Urinary bladder (tissue), 3 donors: ENCODE measurements at regions not wholly inside any gene's neighbourhood (a gene's known extent, or its start where the extent isn't known, plus 50 kb on each side); places are given as distances from the start of the nearest gene placed in this dataset.

Source experiments
- DNase-seq: peaks from one replicate; pipeline ENCODE4 v3.0.0-alpha.2; 2015; ENCODE audit errors: extremely low spot score
- H3K27ac ChIP-seq: one replicate; pipeline ENCODE4 v1.5.1; 2013; ENCODE audit warnings: low read depth, mild to moderate bottlenecking, moderate library complexity
- H3K36me3 ChIP-seq: one replicate; pipeline ENCODE4 v1.6.1; 2013; ENCODE audit warnings: mild to moderate bottlenecking, moderate library complexity; ENCODE audit not compliant: insufficient read depth
- H3K4me1 ChIP-seq: one replicate; pipeline ENCODE4 v1.6.1; 2013; ENCODE audit warnings: mild to moderate bottlenecking, moderate library complexity; ENCODE audit not compliant: insufficient read depth
- H3K4me3 ChIP-seq: one replicate; pipeline ENCODE4 v1.5.1; 2013; ENCODE audit warnings: low read depth, low read length
- WGBS: extraction: QIAGEN DNeasy Blood & Tissue Kit; methylation state at CpG from one replicate; pipeline ENCODE4 v1.1.7; 2013; 5-methylcytosine and 5-hydroxymethylcytosine counted together
- donor health status: healthy with polysubstance abuse.
- donor health status: healthy.

DNA sequence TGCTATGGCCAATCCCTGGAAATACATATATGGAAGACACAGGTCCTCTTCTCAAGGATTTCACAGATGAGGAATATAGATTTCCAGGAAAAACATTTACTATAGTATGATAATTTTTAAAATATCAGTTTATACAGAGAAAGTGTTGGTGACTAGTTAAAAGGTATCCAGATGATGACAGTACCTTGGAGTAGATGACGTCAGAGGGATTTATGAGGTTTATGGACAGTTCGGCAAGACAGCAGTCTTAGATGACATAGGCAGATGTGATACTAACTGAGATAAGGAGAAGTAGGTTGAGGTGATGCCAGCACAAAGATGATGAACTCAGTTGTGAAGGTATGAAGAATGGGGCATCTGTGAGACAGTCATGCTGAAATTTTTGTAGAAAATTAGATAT is 750.3 kb downstream of the PRELID2 start:
- H3K4me1 ChIP-seq = no peaks in the 10 kb centered on the region
- H3K4me3 ChIP-seq = no peak overlapping the region
- no peaks in the 10 kb centered on the region for H3K36me3 ChIP-seq
- H3K27ac ChIP-seq = no peak overlapping the region
- no peak for DNase-seq
- 72% methylated on average over 2 of the region's 2 CpGs for WGBS

DNA sequence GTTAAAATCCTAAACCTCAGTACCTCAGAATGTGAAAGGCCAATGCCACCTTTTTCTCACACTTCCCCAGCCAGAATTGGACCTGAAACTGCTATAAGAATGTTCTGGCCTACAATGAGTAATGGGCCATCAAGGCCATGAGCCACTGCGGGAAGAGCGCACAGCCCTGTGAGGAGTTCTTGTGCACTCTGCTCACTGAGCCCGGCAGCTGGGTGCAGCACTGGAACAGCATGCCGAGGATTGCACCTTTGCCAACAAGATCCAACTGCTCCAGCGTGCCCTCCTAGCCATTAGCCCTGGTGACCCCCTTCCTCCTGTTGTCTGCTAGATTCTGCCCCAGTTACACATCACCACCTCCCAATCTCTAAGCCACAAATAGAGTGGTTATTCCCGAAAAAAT is 758.1 kb downstream of the PRELID2 start:
- Histone ChIP-seq H3K4me1 (no peaks in the 10 kb centered on the region), H3K36me3 (no peaks in the 10 kb centered on the region), H3K4me3 (no peak overlapping the region), H3K27ac (no peak overlapping the region)
- 91% methylated on average over 6 of the region's 6 CpGs for WGBS
- no peak for DNase-seq

GRCh38 chr5:145076040-145076439 is 759.1 kb downstream of the PRELID2 start:
- H3K36me3 ChIP-seq = no peaks in the 10 kb centered on the region
- H3K27ac ChIP-seq = no peak overlapping the region
- H3K4me3 ChIP-seq = no peak overlapping the region
- no peaks in the 10 kb centered on the region for H3K4me1 ChIP-seq
- no peak for DNase-seq

- H3K36me3 ChIP-seq = no peaks in the 10 kb centered on the region
- 19% methylated on average over 1 of the region's 1 CpG for WGBS
- no peak for DNase-seq
- no peaks in the 10 kb centered on the region for H3K4me1 ChIP-seq
- no peak overlapping the region for H3K4me3 ChIP-seq
- H3K27ac ChIP-seq = no peak overlapping the region
Observed at GRCh38 chr5:145072889-145073288, 762.3 kb downstream of the PRELID2 start.

DNA sequence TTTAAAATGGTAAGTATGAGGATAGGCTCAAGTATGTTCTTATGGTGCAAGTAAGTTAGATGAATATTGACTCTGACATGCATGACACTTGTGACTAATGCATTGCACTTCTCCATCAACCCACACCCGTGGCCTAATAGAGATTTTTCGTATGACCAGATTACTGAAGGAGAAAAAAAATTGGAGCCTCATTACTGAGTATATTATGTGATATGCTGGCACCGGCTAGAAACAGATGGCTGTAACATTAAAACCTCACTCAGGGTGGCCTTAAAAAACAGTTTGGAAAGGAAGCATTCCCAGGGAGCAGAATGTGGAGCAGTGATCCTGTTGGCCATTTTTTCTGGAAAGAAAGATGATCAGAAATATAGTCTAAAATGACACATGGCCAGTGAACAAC is 766.4 kb downstream of the PRELID2 start:
- Histone ChIP-seq H3K36me3 (no peaks in the 10 kb centered on the region), H3K4me1 (no peaks in the 10 kb centered on the region), H3K4me3 (no peak overlapping the region), H3K27ac (no peak overlapping the region)
- 78% methylated on average over 3 of the region's 3 CpGs for WGBS
- DNase-seq = no peak

- Histone ChIP-seq H3K36me3 (no peaks in the 10 kb centered on the region), H3K27ac (no peak overlapping the region), H3K4me1 (no peaks in the 10 kb centered on the region), H3K4me3 (no peak overlapping the region)
- WGBS = 78% methylated on average over 6 of the region's 6 CpGs
- DNase-seq = no peak
Observed at GRCh38 chr5:145062280-145063062, 772.7 kb downstream of the PRELID2 start.

DNA sequence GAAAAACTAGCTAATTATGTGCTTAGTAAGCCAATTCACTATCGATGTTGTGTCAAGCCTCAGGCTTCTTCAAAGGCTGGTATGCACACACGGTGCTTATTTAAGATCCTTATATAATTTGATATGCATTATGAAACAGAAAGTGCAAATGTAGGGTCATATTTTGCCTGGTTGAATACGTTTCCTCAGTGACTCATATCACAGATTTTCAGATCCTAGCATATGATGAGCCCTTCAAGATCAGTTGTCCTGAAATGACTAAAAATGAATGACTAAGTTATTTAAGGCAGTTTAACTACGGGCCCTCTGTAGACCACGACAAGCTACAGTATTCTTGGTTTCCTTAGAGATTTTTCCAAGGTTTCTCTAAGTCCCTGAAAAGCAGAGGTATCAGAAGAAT is 778.3 kb downstream of the PRELID2 start:
- Histone ChIP-seq H3K27ac (no peak overlapping the region), H3K36me3 (no peaks in the 10 kb centered on the region), H3K4me1 (no peaks in the 10 kb centered on the region), H3K4me3 (no peak overlapping the region)
- no peak for DNase-seq
- 65% methylated on average over 5 of the region's 5 CpGs for WGBS

DNA sequence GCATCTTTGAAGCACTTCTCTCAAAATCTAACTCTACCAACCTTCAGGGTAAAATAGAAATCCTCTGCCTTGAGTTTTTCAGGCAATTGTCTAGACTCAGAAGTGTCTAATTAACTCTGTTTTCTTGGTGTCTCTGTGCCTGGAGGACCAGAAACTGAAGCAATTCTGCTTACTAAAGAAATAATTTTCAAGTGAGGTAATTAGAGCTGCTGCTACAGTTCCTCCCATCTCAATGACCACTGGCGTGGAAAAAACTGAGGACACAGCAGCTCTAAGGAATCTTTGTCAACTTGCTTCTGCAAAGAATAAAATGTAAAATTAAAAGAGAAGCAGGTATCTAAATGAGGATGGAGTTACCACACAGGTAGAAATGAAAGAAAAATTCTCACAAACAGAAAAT is 785.0 kb downstream of the PRELID2 start:
- Histone ChIP-seq H3K4me3 (no peak overlapping the region), H3K4me1 (no peaks in the 10 kb centered on the region), H3K36me3 (no peaks in the 10 kb centered on the region), H3K27ac (no peak overlapping the region)
- 84% methylated on average over 1 of the region's 1 CpG for WGBS
- no peak for DNase-seq

DNA sequence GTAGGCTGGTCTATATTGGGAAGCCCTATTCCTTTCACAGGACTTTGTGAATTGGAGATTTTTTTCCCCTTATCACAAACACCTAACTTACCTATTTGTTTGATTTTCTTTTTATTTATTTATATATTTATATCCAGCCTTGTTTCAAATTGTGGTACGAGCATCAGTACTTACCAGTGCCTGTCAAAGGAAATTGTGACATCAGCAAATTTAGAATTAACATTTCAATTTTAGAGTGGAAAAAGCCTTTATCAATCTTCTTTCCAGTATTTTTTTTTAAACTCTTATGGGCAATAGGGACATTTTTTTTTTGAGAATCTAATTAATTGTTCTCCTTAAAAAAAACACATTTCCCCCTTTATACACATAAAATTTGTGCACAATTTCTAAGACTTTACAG is 790.2 kb downstream of the PRELID2 start:
- Histone ChIP-seq H3K36me3 (no peaks in the 10 kb centered on the region), H3K4me1 (no peaks in the 10 kb centered on the region), H3K27ac (no peak overlapping the region), H3K4me3 (no peak overlapping the region)
- WGBS = 72% methylated on average over 1 of the region's 1 CpG
- DNase-seq = no peak

DNA sequence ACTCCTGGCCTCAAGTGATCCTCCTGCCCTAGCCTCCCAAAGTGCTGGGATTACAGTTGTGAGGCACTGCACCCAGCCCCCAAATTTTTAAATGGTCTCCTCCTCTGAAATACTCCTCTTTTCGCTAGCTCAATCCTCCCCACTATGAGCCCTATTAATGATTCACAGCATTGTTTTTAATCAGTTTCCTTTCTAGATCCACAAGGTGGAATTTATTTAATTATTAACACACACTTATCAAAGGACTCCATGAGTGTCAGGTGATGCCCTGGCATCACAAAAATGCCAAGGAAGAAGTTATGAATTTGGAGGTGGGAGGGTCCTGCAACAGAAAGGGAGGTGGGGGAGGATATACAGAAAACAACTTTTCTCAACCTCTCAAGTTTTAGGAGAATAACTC is 806.5 kb downstream of the PRELID2 start:
- Histone ChIP-seq H3K27ac (no peak overlapping the region), H3K4me3 (no peak overlapping the region), H3K36me3 (no peaks in the 10 kb centered on the region), H3K4me1 (no peaks in the 10 kb centered on the region)
- 85% methylated on average over 1 of the region's 1 CpG for WGBS
- no peak for DNase-seq

- Histone ChIP-seq H3K27ac (no peak overlapping the region), H3K4me1 (no peaks in the 10 kb centered on the region), H3K36me3 (no peaks in the 10 kb centered on the region), H3K4me3 (no peak overlapping the region)
- DNase-seq = no peak
Observed at GRCh38 chr5:145027286-145027685, 807.9 kb downstream of the PRELID2 start.

DNA sequence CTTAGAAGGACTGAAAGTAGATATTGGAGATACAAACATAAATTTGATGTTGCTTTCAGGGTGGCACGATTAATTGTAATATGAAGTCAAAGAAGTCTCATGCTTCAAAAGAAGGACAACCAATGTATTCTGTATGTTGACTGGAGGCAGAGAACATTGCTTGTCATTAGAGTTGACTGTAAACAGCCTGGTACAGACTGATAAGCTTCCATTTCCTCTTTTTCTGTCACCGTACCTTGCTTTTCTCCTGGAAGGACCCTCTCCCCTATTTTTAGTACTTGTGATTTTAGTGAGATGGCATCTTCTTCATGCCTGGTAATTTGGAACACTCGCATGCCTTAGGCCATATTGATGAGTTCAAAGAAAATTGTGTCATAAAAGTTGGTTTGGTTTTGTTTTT is 809.4 kb downstream of the PRELID2 start:
- Histone ChIP-seq H3K4me3 (no peak overlapping the region), H3K4me1 (no peaks in the 10 kb centered on the region), H3K27ac (no peak overlapping the region), H3K36me3 (no peaks in the 10 kb centered on the region)
- 70% methylated on average over 3 of the region's 3 CpGs for WGBS
- DNase-seq = no peak

- H3K4me1 ChIP-seq = no peaks in the 10 kb centered on the region
- DNase-seq = no peak
- H3K4me3 ChIP-seq = no peak overlapping the region
- 75% methylated on average over 1 of the region's 1 CpG for WGBS
- no peaks in the 10 kb centered on the region for H3K36me3 ChIP-seq
- H3K27ac ChIP-seq = no peak overlapping the region
Observed at GRCh38 chr5:145015146-145015545, 820.0 kb downstream of the PRELID2 start.

GRCh38 chr5:145014109-145014508 is 821.0 kb downstream of the PRELID2 start:
- no peak for DNase-seq
- Histone ChIP-seq H3K4me3 (no peak overlapping the region), H3K27ac (no peak overlapping the region), H3K4me1 (no peaks in the 10 kb centered on the region), H3K36me3 (no peaks in the 10 kb centered on the region)
- WGBS = 71% methylated on average over 3 of the region's 3 CpGs

GRCh38 chr5:145010834-145011233 is 824.3 kb downstream of the PRELID2 start:
- Histone ChIP-seq H3K27ac (no peak overlapping the region), H3K4me1 (no peaks in the 10 kb centered on the region), H3K4me3 (no peak overlapping the region), H3K36me3 (no peaks in the 10 kb centered on the region)
- no peak for DNase-seq
